BE2C (cell line): ENCODE measurements at regions not wholly inside any gene's neighbourhood (a gene's known extent, or its start where the extent isn't known, plus 50 kb on each side); places are given as distances from the start of the nearest gene placed in this dataset.

Experiments
- DNase-seq: peaks from one replicate; pipeline ENCODE4 v3.0.0-alpha.2; 2020
- H3K27me3 ChIP-seq: fragments of 250-450 bp; sonication (Bioruptor Pico); 2 replicates; pipeline ENCODE4 v1.5.1; 2020; ENCODE audit warnings: mild to moderate bottlenecking
- H3K36me3 ChIP-seq: fragments of 250-450 bp; sonication (Bioruptor Pico); 2 replicates; pipeline ENCODE4 v1.5.1; 2020; ENCODE audit warnings: mild to moderate bottlenecking
- H3K4me1 ChIP-seq: fragments of 250-450 bp; sonication (Bioruptor Pico); 2 replicates; pipeline ENCODE4 v1.5.1; 2020
- H3K4me3 ChIP-seq: 2 replicates; pipeline ENCODE4 v1.5.1; 2011; ENCODE audit warnings: low read depth, low read length
- H3K9me3 ChIP-seq: fragments of 250-450 bp; sonication (Bioruptor Pico); 2 replicates; pipeline ENCODE4 v1.5.1; 2020
- TF ChIP-seq, protein P1 (sequence below): IDR thresholded peaks from 2 replicates; pipeline ENCODE4 v1.5.1; 2012; ENCODE audit warnings: mild to moderate bottlenecking, low read depth, low read length

DNA sequence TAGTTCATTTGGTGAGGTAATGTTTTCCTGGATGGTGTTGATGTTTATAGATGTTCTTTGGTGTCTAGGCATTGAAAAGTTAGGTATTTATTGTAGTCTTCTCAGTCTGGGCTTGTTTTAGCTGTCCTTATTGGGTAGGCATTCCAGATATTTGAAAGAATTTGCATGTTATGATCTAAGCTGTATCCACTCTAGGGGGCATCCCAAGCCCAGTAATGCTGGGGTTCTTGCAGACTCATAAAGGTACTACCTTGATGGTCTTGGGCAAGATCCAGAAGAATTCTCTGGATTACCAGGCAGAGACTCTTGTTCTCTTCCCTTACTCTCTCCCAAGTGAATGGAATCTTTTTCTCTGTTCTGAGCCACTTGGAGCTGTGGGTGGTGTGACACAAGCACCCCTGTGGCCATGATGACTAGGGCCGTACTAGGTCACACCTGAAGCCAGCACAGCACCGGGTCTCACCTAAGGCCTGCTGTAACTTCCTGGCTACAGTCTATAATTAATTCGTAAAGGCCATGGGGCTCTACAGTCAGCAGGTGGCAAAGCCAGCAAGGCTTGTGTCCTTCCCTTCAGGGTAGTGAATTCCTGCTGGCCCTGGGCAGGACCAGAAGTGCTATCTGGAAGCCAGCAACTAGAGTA, 74.8 kb upstream of the PDE4B start:
- no peaks in the 10 kb centered on the region for H3K27me3 ChIP-seq
- no peak overlapping the region for H3K4me3 ChIP-seq
- DNase-seq, result no peak
- TF ChIP-seq, protein P1, sequence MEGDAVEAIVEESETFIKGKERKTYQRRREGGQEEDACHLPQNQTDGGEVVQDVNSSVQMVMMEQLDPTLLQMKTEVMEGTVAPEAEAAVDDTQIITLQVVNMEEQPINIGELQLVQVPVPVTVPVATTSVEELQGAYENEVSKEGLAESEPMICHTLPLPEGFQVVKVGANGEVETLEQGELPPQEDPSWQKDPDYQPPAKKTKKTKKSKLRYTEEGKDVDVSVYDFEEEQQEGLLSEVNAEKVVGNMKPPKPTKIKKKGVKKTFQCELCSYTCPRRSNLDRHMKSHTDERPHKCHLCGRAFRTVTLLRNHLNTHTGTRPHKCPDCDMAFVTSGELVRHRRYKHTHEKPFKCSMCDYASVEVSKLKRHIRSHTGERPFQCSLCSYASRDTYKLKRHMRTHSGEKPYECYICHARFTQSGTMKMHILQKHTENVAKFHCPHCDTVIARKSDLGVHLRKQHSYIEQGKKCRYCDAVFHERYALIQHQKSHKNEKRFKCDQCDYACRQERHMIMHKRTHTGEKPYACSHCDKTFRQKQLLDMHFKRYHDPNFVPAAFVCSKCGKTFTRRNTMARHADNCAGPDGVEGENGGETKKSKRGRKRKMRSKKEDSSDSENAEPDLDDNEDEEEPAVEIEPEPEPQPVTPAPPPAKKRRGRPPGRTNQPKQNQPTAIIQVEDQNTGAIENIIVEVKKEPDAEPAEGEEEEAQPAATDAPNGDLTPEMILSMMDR, result 0 out of 2 replicates have a peak, but pooled peaks have one; percentile 9
- H3K36me3 ChIP-seq, result no peaks in the 10 kb centered on the region
- no peaks in the 10 kb centered on the region for H3K4me1 ChIP-seq
- no peaks in the 10 kb centered on the region for H3K9me3 ChIP-seq

DNA sequence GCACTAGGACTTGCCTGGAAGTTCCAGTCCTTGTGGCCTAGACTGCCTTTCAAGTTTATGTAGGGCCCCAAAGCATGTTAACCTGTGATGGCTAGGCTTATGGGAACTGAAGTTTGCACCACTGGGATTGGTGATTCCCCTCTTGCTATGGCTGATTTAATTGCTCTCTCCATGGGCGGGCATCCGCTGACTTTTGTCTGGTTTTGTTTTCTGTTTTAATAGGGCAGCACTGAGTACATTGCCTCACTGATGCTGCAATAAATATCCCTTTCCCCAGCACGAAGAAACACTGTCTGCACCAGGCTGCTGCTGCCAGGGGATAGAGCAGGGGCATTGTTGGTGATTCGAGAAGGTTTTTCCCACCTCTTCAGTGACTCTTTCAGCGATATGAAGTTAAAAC, 73.3 kb upstream of the PDE4B start:
- TF ChIP-seq, protein P1, result no peak
- no peak for DNase-seq
- Histone ChIP-seq H3K4me1 (no peaks in the 10 kb centered on the region), H3K4me3 (no peak overlapping the region), H3K36me3 (no peaks in the 10 kb centered on the region), H3K27me3 (no peaks in the 10 kb centered on the region), H3K9me3 (no peaks in the 10 kb centered on the region)

DNA sequence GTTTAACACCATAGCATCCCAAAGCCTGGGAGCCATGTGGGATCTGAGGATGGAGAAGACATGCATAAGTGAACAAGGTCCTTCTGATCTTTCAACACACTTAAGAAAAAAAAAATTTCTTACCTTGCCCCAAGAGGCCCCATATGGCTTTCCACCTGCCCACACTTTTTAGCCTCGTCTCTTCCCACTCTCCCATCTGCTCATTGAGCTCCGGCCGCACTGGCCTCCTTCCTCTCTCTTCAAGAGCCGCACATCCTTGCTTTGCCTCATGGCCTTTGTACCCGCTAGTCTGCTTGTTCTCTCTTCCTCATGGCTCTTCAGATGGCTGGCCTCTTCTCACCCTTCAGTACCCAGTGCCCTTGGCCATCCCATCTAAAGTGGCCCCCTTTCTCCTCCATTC, 70.2 kb upstream of the PDE4B start:
- Histone ChIP-seq H3K27me3 (no peaks in the 10 kb centered on the region), H3K36me3 (no peaks in the 10 kb centered on the region), H3K4me3 (no peak overlapping the region), H3K9me3 (no peaks in the 10 kb centered on the region), H3K4me1 (no peaks in the 10 kb centered on the region)
- TF ChIP-seq, protein P1, result no peak
- no peak for DNase-seq

DNA sequence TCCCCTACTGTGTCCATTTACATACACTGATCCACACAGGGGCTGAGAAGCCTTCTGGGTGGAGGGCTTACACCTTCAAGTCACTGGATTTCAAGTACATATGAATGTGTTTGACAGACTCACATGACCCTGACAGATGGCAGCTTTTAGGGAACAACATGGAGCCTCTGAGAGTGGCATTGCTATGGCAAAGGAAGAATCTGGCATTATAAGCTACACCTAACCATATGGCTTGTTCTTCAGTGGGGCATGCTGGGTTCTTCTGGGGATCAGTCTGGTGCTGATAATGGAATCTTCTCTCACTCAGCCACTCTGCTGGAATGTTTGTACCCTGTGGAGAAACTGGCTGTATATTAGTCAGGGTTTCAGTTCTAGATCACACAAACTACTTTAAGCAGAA, 68.5 kb upstream of the PDE4B start:
- H3K4me3 ChIP-seq, result no peak overlapping the region
- no peaks in the 10 kb centered on the region for H3K36me3 ChIP-seq
- H3K9me3 ChIP-seq, result no peaks in the 10 kb centered on the region
- H3K27me3 ChIP-seq, result no peaks in the 10 kb centered on the region
- no peaks in the 10 kb centered on the region for H3K4me1 ChIP-seq
- DNase-seq, result no peak
- TF ChIP-seq, protein P1, result no peak

DNA sequence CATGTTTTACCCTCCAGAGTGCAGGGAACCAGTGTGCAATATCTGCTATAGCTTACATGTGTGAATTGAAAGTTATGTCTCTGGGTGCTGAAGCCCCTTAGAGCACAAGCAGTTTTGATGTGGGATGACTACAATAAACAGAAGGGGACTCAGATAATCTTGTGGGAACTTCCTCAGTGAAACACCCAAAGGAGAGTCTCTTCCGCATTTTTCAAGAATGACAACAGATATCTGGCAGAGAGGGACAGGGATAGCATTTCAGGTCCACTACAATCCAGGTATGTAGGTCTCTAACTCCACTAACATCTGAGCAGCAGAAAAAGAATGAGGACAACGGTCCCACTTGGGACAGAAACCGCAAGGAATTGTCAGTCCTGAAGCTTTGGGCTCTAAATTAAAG, 67.6 kb upstream of the PDE4B start:
- Histone ChIP-seq H3K4me3 (no peak overlapping the region), H3K27me3 (no peaks in the 10 kb centered on the region), H3K36me3 (no peaks in the 10 kb centered on the region), H3K9me3 (no peaks in the 10 kb centered on the region), H3K4me1 (no peaks in the 10 kb centered on the region)
- no peak for DNase-seq
- TF ChIP-seq, protein P1, result no peak

DNA sequence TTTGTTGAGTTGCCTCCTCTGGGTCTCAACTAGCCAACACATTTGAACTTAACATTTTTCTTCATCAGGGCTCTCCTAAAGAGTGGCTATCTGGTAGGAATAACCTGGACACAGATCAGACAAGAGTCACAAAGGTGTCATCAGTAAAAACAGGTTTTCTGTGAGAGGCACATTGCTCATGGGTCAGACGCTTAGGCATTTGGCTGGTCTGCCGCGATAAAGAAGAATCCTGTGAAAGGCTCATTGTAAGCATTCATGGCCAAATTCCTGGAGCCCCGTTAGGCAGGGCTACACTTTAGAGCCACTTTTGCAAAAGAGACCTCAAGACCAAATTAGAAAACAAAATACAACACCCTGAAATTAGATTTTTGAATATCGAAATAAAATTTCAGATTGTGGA, 64.2 kb upstream of the PDE4B start:
- TF ChIP-seq, protein P1, result no peak
- Histone ChIP-seq H3K9me3 (no peaks in the 10 kb centered on the region), H3K36me3 (no peaks in the 10 kb centered on the region), H3K4me3 (no peak overlapping the region), H3K4me1 (no peaks in the 10 kb centered on the region), H3K27me3 (no peaks in the 10 kb centered on the region)
- no peak for DNase-seq
